Esophagus squamous epithelium (tissue), 4 donors: ENCODE measurements at regions not wholly inside any gene's neighbourhood (a gene's known extent, or its start where the extent isn't known, plus 50 kb on each side); places are given as distances from the start of the nearest gene placed in this dataset.

Experiments
- POLR2A ChIP-seq, 4 donors: fragments of 450-650 bp; IDR thresholded peaks; one replicate each; pipeline ENCODE4 v1.6.1; 2017; ENCODE audit warnings: antibody characterized with exemption in 4 of 4, mild to moderate bottlenecking in 4 of 4, moderate library complexity in 3 of 4
- TF ChIP-seq, protein P1 (sequence below), 6 experiments: fragments of 450-650 bp in 4 of 6; fragments of 200-600 bp in 2 of 6; sonication (generic) in 2 of 6; IDR thresholded peaks; one replicate each; pipeline ENCODE4 v1.5.1; 2016 to 2019; ENCODE audit warnings: antibody characterized with exemption in 6 of 6, mild to moderate bottlenecking in 4 of 6, moderate library complexity in 4 of 6

DNA sequence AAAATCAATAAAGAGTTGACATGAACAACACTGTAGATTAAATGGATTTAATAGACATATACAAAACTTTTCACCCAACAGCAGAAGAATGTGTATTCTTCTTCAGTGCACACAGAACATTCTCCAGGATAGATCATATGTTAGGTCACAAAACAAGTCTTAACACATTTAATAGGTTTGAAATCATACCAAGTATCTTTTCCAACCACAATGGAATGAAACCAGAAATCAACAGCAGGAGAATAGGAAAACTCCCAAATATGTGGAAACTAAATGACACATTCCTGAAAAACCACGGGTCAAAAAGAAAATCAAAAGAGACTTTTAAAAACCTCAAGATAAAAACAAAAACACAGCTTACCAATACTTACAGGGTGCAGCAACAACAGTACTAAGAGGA, 790.1 kb upstream of the ZNF608 start:
- no peak for TF ChIP-seq POLR2A (IDR thresholded peaks at IDR 0.05)
- TF ChIP-seq, protein P1, sequence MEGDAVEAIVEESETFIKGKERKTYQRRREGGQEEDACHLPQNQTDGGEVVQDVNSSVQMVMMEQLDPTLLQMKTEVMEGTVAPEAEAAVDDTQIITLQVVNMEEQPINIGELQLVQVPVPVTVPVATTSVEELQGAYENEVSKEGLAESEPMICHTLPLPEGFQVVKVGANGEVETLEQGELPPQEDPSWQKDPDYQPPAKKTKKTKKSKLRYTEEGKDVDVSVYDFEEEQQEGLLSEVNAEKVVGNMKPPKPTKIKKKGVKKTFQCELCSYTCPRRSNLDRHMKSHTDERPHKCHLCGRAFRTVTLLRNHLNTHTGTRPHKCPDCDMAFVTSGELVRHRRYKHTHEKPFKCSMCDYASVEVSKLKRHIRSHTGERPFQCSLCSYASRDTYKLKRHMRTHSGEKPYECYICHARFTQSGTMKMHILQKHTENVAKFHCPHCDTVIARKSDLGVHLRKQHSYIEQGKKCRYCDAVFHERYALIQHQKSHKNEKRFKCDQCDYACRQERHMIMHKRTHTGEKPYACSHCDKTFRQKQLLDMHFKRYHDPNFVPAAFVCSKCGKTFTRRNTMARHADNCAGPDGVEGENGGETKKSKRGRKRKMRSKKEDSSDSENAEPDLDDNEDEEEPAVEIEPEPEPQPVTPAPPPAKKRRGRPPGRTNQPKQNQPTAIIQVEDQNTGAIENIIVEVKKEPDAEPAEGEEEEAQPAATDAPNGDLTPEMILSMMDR (IDR thresholded peaks at IDR 0.05): no peak
